ENCODE measurements at regions not wholly inside any gene's neighbourhood (a gene's known extent, or its start where the extent isn't known, plus 50 kb on each side); places are given as distances from the start of the nearest gene placed in this dataset.

DNA sequence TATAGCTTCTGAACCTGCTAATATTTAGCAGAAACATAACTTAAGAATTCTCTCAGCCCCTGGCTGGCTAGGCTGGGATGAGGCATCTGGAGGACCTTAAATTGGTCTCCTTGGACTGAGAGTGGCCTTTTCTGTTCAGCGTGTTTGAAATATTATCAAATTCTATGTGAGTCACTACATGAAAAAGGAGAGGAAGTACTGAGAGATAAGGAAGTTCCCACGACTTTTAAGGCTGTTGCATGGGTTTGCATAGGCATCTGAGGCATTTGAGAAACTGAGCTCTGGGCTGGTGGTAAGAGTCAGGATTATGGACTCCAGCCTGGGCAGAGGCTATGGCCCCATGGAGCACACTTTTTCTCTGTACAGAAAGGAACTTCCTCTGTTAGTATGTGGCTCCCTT lies 816.2 kb upstream of the GRAMD2B start:
- Histone ChIP-seq H3K27me3 (ENCODE audit: control insufficient read depth in 1 of 2, insufficient read depth in 2 of 2, low read length in 2 of 2) (no peaks in the 10 kb centered on the region), H3K4me2 (ENCODE audit: low read depth, low read length) (no peak overlapping the region), H3K9ac (ENCODE audit: insufficient read depth, low read depth, low read length) (no peak overlapping the region), H3K4me1 (ENCODE audit: insufficient read depth, low read length) (no peaks in the 10 kb centered on the region), H3K9me3 (ENCODE audit: low read length) (peaks cover 27% of the 10 kb centered on the region; the same call in 1 of the 2 replicates), H3K27ac (ENCODE audit: extremely low read length, insufficient read depth, low read length) (no peak overlapping the region), H3K79me2 (ENCODE audit: insufficient read depth, low read length) (no peaks in the 10 kb centered on the region), H4K20me1 (ENCODE audit: insufficient read depth, low read length) (no peaks in the 10 kb centered on the region), H2AFZ (ENCODE audit: low read length) (no peak overlapping the region), H3K36me3 (replicated peaks in 1 of 2; ENCODE audit: control insufficient read depth in 1 of 2, insufficient read depth in 2 of 2, low read length in 2 of 2) (no peaks in the 10 kb centered on the region), H3K4me3 (replicated peaks in 1 of 3; ENCODE audit: insufficient read depth in 1 of 3, low read depth in 2 of 3, low read length in 3 of 3) (no peak overlapping the region)
- no TSS peak for BruUV-seq (replicated peaks)
- ChIA-PET CTCF (ENCODE audit: low intra/inter-chr PET ratio, low total read pairs) (no interaction called here), POLR2A (no interaction called here)
- intact Hi-C loops (cut with micrococcal nuclease; ENCODE audit: unreplicated experiment) (no loop called here), in situ Hi-C loops (cut with HindIII; ENCODE audit: extremely low pct_ligation_motif_present, low pct_unique_long_range_greater_than_20kb) (no loop called here)
- FAIRE-seq, result no peak
- no peak for DNase-seq (ENCODE audit: low spot score)
- TF ChIP-seq MAFF (IDR thresholded peaks at IDR 0.05; ENCODE audit: low read depth, low read length), result no peak
- no peak for TF ChIP-seq SNAPC2 (CRISPR knock-in tag; IDR thresholded peaks at IDR 0.05)
- TF ChIP-seq BCL3 (CRISPR knock-in tag; IDR thresholded peaks at IDR 0.05), result no peak
- no peak for TF ChIP-seq ZNF18 (CRISPR knock-in tag; IDR thresholded peaks at IDR 0.05; ENCODE audit: insufficient replicate concordance)
- TF ChIP-seq ZNF557 (CRISPR knock-in tag; IDR thresholded peaks at IDR 0.05), result no peak
- TF ChIP-seq ZNF749 (CRISPR knock-in tag; IDR thresholded peaks at IDR 0.05; ENCODE audit: borderline replicate concordance), result no peak
- TF ChIP-seq, protein P1, sequence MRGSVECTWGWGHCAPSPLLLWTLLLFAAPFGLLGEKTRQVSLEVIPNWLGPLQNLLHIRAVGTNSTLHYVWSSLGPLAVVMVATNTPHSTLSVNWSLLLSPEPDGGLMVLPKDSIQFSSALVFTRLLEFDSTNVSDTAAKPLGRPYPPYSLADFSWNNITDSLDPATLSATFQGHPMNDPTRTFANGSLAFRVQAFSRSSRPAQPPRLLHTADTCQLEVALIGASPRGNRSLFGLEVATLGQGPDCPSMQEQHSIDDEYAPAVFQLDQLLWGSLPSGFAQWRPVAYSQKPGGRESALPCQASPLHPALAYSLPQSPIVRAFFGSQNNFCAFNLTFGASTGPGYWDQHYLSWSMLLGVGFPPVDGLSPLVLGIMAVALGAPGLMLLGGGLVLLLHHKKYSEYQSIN (CRISPR knock-in tag; IDR thresholded peaks at IDR 0.05; ENCODE audit: borderline replicate concordance), result no peak
- TF ChIP-seq ZNF33B (CRISPR knock-in tag; IDR thresholded peaks at IDR 0.05), result no peak
- TF ChIP-seq YEATS4 (CRISPR knock-in tag; IDR thresholded peaks at IDR 0.05; ENCODE audit: borderline replicate concordance), result no peak
- no peak for TF ChIP-seq ARHGAP35 (CRISPR knock-in tag; IDR thresholded peaks at IDR 0.05; ENCODE audit: borderline replicate concordance)
- TF ChIP-seq ZNF512B (CRISPR knock-in tag; IDR thresholded peaks at IDR 0.05; ENCODE audit: borderline replicate concordance), result no peak
- TF ChIP-seq, protein P2, sequence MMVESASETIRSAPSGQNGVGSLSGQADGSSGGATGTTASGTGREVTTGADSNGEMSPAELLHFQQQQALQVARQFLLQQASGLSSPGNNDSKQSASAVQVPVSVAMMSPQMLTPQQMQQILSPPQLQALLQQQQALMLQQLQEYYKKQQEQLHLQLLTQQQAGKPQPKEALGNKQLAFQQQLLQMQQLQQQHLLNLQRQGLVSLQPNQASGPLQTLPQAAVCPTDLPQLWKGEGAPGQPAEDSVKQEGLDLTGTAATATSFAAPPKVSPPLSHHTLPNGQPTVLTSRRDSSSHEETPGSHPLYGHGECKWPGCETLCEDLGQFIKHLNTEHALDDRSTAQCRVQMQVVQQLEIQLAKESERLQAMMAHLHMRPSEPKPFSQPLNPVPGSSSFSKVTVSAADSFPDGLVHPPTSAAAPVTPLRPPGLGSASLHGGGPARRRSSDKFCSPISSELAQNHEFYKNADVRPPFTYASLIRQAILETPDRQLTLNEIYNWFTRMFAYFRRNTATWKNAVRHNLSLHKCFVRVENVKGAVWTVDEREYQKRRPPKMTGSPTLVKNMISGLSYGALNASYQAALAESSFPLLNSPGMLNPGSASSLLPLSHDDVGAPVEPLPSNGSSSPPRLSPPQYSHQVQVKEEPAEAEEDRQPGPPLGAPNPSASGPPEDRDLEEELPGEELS (CRISPR knock-in tag; IDR thresholded peaks at IDR 0.05), result no peak
- TF ChIP-seq LCORL (IDR thresholded peaks at IDR 0.05), result no peak
- no peak for TF ChIP-seq LCORL (CRISPR knock-in tag; IDR thresholded peaks at IDR 0.05)
- ATAC-seq, result no peak
- WGBS (ENCODE audit: low lambda C conversion rate), result 0% methylated on average over 2 of the region's 2 CpGs

Data from HepG2 (cell line).